Neural cell (in vitro differentiated cells): ENCODE measurements at regions not wholly inside any gene's neighbourhood (a gene's known extent, or its start where the extent isn't known, plus 50 kb on each side); places are given as distances from the start of the nearest gene placed in this dataset.

Experiments
- H2AFZ ChIP-seq: fragments of 200-600, 300-800 bp; sonication (generic), shearing (Covaris generic); 2 replicates; pipeline ENCODE4 v1.6.0; 2014; ENCODE audit warnings: low read depth, mild to moderate bottlenecking, antibody characterized with exemption, low read length, moderate library complexity
- H3F3A ChIP-seq: fragments of 200-600 bp; shearing (Covaris generic); 2 replicates; pipeline ENCODE4 v1.6.1; 2016; ENCODE audit warnings: mild to moderate bottlenecking, moderate library complexity, mixed read lengths, antibody characterized with exemption, low read length; ENCODE audit not compliant: insufficient read depth, poor library complexity, severe bottlenecking
- H3K27ac ChIP-seq: fragments of 200-600, 300-800 bp; sonication (generic), shearing (Covaris generic); 2 replicates; pipeline ENCODE4 v1.5.1; 2014; ENCODE audit warnings: mild to moderate bottlenecking, low read length, moderate library complexity
- H3K27me3 ChIP-seq: fragments of 300-800, 200-600 bp; sonication (generic), shearing (Covaris generic); 2 replicates; pipeline ENCODE4 v1.6.0; 2014; ENCODE audit warnings: mild to moderate bottlenecking, low read depth, low read length, moderate library complexity; ENCODE audit not compliant: insufficient read depth
- H3K36me3 ChIP-seq: fragments of 300-800, 200-600 bp; sonication (generic), shearing (Covaris generic); 2 replicates; pipeline ENCODE4 v1.5.1; 2014; ENCODE audit warnings: mild to moderate bottlenecking, antibody characterized with exemption, low read length, moderate library complexity; ENCODE audit not compliant: insufficient read depth
- H3K4me2 ChIP-seq: fragments of 300-800, 200-600 bp; sonication (generic), shearing (Covaris generic); 2 replicates; pipeline ENCODE4 v1.6.0; 2014; ENCODE audit warnings: mild to moderate bottlenecking, low read length
- H3K4me3 ChIP-seq: fragments of 300-800, 200-600 bp; sonication (generic), shearing (Covaris generic); 2 replicates; pipeline ENCODE4 v1.5.1; 2014; ENCODE audit warnings: mild to moderate bottlenecking, low read length, moderate library complexity
- H3K79me2 ChIP-seq: fragments of 200-600 bp; shearing (Covaris generic); replicated peaks from 2 replicates; pipeline ENCODE4 v1.6.0; 2014; ENCODE audit warnings: mild to moderate bottlenecking, low read length, moderate library complexity; ENCODE audit not compliant: insufficient read depth
- H3K9ac ChIP-seq: fragments of 300-800, 200-600 bp; sonication (generic), shearing (Covaris generic); 2 replicates; pipeline ENCODE4 v1.6.1; 2016; ENCODE audit warnings: mild to moderate bottlenecking, low read length, mixed read lengths
- H3K9me2 ChIP-seq: fragments of 200-600 bp; shearing (Covaris generic); 2 replicates; pipeline ENCODE4 v1.6.1; 2016; ENCODE audit warnings: mild to moderate bottlenecking, low read length, mixed read lengths; ENCODE audit not compliant: insufficient read depth
- H3K9me3 ChIP-seq: fragments of 200-600, 300-800 bp; sonication (generic), shearing (Covaris generic); 2 replicates; pipeline ENCODE4 v1.6.1; 2016; ENCODE audit warnings: mild to moderate bottlenecking, mixed run types, low read length, moderate library complexity, mixed read lengths
- H4K20me1 ChIP-seq: fragments of 200-600 bp; shearing (Covaris generic); 2 replicates; pipeline ENCODE4 v1.6.1; 2016; ENCODE audit warnings: mild to moderate bottlenecking, mixed run types; ENCODE audit not compliant: insufficient read depth
- EP300 ChIP-seq: fragments of 450-650 bp; conservative IDR thresholded peaks from 2 replicates; pipeline ENCODE4 v1.6.1; 2014; ENCODE audit warnings: antibody characterized with exemption, mild to moderate bottlenecking, moderate library complexity; ENCODE audit not compliant: poor library complexity, severe bottlenecking
- EZH2 ChIP-seq: fragments of 200-600, 300-800 bp; shearing (Covaris generic), sonication (generic); IDR thresholded peaks from 2 replicates; pipeline ENCODE4 v1.6.1; 2014; ENCODE audit warnings: antibody characterized with exemption, low read length, borderline replicate concordance, mild to moderate bottlenecking; ENCODE audit not compliant: insufficient read depth, poor library complexity, severe bottlenecking
- MXI1 ChIP-seq: fragments of 450-650 bp; conservative IDR thresholded peaks from 2 replicates; pipeline ENCODE4 v1.6.1; 2014; ENCODE audit warnings: antibody characterized with exemption, mild to moderate bottlenecking; ENCODE audit not compliant: poor library complexity, severe bottlenecking
- POLR2AphosphoS5 ChIP-seq: IDR thresholded peaks from 2 replicates; pipeline ENCODE4 v1.6.1; 2012
- RAD21 ChIP-seq: fragments of 450-650 bp; conservative IDR thresholded peaks from 2 replicates; pipeline ENCODE4 v1.6.1; 2014; ENCODE audit warnings: antibody characterized with exemption, mild to moderate bottlenecking, moderate library complexity
- SMC3 ChIP-seq: fragments of 450-650 bp; conservative IDR thresholded peaks from 2 replicates; pipeline ENCODE4 v1.6.1; 2014; ENCODE audit warnings: antibody characterized with exemption, mild to moderate bottlenecking, moderate library complexity; ENCODE audit not compliant: poor library complexity
- TAF1 ChIP-seq: IDR thresholded peaks from 2 replicates; pipeline ENCODE4 v1.6.1; 2012; ENCODE audit warnings: low read depth
- TF ChIP-seq, protein P1 (sequence below): IDR thresholded peaks from 2 replicates; pipeline ENCODE4 v1.6.1; 2012; ENCODE audit warnings: borderline replicate concordance
- TF ChIP-seq, protein P2 (sequence below): fragments of 450-650 bp; IDR thresholded peaks from 2 replicates; pipeline ENCODE4 v1.5.1; 2014; ENCODE audit warnings: antibody characterized with exemption, mild to moderate bottlenecking, moderate library complexity; ENCODE audit not compliant: poor library complexity, severe bottlenecking

DNA sequence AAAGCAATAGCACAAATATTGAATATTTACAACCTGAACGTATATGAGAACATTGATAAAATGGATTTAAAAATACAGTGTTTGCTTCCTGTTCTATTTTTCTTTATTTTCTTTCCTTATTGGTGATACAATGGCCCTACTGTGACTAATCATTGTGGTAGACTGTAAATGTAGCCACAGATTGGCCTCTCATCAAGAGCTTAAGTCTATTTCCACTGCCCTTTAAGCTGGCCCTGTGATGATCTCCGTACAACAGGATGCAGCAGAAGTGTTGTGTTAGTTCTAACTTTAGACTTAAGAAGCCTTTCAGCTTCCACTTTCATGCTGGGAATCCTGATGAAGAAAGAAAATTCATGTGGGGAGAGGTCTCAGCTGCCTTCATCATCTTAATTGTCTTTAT, 285.6 kb upstream of the B3GALT2 start:
- Histone ChIP-seq H3K4me2 (no peak overlapping the region), H3K9me2 (no peaks in the 10 kb centered on the region), H3K36me3 (no peaks in the 10 kb centered on the region), H3K9me3 (no peaks in the 10 kb centered on the region), H4K20me1 (no peaks in the 10 kb centered on the region), H3K4me3 (no peak overlapping the region), H3K9ac (no peak overlapping the region), H2AFZ (no peak overlapping the region), H3K27me3 (no peaks in the 10 kb centered on the region), H3F3A (no peaks in the 10 kb centered on the region), H3K27ac (no peak overlapping the region), H3K79me2 (no peaks in the 10 kb centered on the region)
- TF ChIP-seq POLR2AphosphoS5 (no peak), MXI1 (no peak), EP300 (no peak), SMC3 (no peak), EZH2 (no peak), RAD21 (no peak), TAF1 (no peak)
- TF ChIP-seq, protein P1, sequence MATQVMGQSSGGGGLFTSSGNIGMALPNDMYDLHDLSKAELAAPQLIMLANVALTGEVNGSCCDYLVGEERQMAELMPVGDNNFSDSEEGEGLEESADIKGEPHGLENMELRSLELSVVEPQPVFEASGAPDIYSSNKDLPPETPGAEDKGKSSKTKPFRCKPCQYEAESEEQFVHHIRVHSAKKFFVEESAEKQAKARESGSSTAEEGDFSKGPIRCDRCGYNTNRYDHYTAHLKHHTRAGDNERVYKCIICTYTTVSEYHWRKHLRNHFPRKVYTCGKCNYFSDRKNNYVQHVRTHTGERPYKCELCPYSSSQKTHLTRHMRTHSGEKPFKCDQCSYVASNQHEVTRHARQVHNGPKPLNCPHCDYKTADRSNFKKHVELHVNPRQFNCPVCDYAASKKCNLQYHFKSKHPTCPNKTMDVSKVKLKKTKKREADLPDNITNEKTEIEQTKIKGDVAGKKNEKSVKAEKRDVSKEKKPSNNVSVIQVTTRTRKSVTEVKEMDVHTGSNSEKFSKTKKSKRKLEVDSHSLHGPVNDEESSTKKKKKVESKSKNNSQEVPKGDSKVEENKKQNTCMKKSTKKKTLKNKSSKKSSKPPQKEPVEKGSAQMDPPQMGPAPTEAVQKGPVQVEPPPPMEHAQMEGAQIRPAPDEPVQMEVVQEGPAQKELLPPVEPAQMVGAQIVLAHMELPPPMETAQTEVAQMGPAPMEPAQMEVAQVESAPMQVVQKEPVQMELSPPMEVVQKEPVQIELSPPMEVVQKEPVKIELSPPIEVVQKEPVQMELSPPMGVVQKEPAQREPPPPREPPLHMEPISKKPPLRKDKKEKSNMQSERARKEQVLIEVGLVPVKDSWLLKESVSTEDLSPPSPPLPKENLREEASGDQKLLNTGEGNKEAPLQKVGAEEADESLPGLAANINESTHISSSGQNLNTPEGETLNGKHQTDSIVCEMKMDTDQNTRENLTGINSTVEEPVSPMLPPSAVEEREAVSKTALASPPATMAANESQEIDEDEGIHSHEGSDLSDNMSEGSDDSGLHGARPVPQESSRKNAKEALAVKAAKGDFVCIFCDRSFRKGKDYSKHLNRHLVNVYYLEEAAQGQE = no peak
- TF ChIP-seq, protein P2, sequence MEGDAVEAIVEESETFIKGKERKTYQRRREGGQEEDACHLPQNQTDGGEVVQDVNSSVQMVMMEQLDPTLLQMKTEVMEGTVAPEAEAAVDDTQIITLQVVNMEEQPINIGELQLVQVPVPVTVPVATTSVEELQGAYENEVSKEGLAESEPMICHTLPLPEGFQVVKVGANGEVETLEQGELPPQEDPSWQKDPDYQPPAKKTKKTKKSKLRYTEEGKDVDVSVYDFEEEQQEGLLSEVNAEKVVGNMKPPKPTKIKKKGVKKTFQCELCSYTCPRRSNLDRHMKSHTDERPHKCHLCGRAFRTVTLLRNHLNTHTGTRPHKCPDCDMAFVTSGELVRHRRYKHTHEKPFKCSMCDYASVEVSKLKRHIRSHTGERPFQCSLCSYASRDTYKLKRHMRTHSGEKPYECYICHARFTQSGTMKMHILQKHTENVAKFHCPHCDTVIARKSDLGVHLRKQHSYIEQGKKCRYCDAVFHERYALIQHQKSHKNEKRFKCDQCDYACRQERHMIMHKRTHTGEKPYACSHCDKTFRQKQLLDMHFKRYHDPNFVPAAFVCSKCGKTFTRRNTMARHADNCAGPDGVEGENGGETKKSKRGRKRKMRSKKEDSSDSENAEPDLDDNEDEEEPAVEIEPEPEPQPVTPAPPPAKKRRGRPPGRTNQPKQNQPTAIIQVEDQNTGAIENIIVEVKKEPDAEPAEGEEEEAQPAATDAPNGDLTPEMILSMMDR = no peak

DNA sequence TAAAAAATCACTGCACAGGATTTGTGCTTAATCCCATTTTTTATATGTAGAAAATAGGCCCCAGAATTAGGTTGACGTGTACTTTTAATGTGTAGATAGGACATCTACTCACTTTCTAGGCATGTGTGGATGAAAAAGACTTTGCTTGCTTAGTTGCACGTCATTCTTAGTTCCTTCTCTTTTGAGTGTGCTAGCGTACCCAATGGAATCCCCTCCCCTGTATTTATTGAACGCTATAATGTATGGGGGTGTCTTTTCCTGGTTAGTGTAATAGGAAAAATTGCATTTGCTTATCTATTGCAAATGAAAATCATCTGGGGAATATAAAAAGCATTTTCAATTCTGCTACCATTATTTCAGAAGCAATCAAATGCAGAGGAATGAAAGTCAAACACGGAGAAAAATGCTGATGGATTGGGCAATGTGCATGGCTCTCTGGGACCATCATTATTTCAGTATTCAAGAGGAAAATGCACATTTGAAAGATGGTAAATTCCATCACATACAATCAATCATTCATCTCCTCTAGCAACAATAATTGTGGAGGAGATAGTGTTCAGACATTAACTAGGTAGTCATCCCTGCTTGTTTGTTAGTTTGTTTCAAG, 277.0 kb upstream of the B3GALT2 start:
- H3F3A ChIP-seq = no peaks in the 10 kb centered on the region
- H3K79me2 ChIP-seq = no peaks in the 10 kb centered on the region
- no peaks in the 10 kb centered on the region for H3K36me3 ChIP-seq
- H3K27me3 ChIP-seq = no peaks in the 10 kb centered on the region
- peak overlapping the region; percentile 43 for H3K4me3 ChIP-seq
- no peaks in the 10 kb centered on the region for H3K9me3 ChIP-seq
- no peak overlapping the region for H2AFZ ChIP-seq
- TF ChIP-seq MXI1 (no peak), EP300 (peak; percentile 71), RAD21 (peak; percentile 13), TAF1 (no peak), POLR2AphosphoS5 (peak; percentile 75), SMC3 (no peak), EZH2 (no peak)
- TF ChIP-seq, protein P2 = no peak
- TF ChIP-seq, protein P1 = peak; percentile 46
- H3K9me2 ChIP-seq = no peaks in the 10 kb centered on the region
- peak overlapping the region; percentile 39 for H3K4me2 ChIP-seq
- no peak overlapping the region for H3K9ac ChIP-seq
- no peaks in the 10 kb centered on the region for H4K20me1 ChIP-seq
- peak overlapping the region; percentile 19 for H3K27ac ChIP-seq
